ENCODE measurements at regions not wholly inside any gene's neighbourhood (a gene's known extent, or its start where the extent isn't known, plus 50 kb on each side); places are given as distances from the start of the nearest gene placed in this dataset.

DNA sequence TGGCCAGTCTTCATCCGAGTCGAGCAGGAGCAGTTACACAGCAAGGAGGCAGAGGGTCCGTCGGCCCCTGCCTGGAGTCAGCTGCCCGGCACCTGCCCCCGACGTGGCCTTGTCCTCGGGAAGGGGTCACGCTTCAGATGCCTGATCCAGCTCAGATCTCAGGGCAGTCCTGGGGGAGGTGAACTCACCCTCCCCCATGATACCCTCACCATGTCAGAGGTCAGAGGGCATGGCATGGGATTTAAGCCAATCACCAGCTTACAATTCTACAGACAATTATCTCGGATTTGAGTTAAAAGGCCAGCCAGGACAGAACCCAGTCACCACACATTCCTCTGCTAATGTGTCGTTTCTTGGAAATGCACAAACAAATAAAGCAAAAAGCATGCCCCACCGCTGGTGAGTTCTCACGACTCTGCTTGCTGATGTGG lies 211.3 kb downstream of the FOXL1 start:
- Histone ChIP-seq H3K4me3 (no peak overlapping the region), H3K27me3 (ENCODE audit: low read depth) (peaks cover 46% of the 10 kb centered on the region)

DNA sequence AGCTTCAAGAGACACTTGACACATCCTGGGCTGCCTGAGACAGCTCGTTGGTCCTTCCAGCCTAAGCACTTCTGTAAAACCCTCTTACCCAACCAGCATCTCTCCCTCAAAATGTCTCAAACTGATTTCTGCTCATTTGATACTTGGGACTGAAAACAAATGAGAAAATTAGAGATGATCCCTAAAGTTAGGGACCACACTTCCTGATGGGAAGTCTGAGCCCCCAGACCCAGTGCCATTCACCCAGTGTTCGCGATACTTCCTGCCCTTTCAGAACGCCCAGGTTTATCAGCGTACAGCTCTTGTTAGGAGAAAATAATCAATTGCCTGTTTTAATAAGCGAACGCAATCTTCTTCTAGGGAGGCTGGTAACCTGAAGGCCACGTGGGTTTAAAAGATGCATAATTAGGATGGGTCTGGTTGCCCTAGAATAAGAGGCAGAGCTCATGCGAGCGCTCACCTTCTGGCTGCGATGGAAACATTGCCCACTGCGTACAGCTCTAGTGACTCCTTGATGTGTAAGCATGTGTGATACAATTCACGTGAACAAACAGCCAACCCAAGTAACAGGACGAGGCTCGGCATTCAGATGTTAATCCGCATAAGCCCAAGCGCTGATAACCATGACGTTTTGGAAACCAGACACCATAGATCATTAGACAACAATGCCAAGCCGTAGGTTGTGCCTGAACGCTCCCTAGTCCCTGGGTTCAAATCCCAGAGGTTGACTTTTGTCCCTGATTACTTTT lies 213.1 kb downstream of the FOXL1 start:
- peaks cover 47% of the 10 kb centered on the region for H3K27me3 ChIP-seq (ENCODE audit: low read depth)
- intact Hi-C loops (cut with DNase I) = no loop called here

More for the DNA sequence above, 211.3 kb downstream of the FOXL1 start:
- H3K9me3 ChIP-seq = no peaks in the 10 kb centered on the region
- intact Hi-C loops (cut with DNase I) = no loop called here
- ATAC-seq = no peak
- no peak overlapping the region for H3K27ac ChIP-seq
- TF ChIP-seq, protein P1, sequence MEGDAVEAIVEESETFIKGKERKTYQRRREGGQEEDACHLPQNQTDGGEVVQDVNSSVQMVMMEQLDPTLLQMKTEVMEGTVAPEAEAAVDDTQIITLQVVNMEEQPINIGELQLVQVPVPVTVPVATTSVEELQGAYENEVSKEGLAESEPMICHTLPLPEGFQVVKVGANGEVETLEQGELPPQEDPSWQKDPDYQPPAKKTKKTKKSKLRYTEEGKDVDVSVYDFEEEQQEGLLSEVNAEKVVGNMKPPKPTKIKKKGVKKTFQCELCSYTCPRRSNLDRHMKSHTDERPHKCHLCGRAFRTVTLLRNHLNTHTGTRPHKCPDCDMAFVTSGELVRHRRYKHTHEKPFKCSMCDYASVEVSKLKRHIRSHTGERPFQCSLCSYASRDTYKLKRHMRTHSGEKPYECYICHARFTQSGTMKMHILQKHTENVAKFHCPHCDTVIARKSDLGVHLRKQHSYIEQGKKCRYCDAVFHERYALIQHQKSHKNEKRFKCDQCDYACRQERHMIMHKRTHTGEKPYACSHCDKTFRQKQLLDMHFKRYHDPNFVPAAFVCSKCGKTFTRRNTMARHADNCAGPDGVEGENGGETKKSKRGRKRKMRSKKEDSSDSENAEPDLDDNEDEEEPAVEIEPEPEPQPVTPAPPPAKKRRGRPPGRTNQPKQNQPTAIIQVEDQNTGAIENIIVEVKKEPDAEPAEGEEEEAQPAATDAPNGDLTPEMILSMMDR (IDR thresholded peaks at IDR 0.05) = no peak
- no peak for DNase-seq
- no peaks in the 10 kb centered on the region for H3K4me1 ChIP-seq
- no peaks in the 10 kb centered on the region for H3K36me3 ChIP-seq

DNA sequence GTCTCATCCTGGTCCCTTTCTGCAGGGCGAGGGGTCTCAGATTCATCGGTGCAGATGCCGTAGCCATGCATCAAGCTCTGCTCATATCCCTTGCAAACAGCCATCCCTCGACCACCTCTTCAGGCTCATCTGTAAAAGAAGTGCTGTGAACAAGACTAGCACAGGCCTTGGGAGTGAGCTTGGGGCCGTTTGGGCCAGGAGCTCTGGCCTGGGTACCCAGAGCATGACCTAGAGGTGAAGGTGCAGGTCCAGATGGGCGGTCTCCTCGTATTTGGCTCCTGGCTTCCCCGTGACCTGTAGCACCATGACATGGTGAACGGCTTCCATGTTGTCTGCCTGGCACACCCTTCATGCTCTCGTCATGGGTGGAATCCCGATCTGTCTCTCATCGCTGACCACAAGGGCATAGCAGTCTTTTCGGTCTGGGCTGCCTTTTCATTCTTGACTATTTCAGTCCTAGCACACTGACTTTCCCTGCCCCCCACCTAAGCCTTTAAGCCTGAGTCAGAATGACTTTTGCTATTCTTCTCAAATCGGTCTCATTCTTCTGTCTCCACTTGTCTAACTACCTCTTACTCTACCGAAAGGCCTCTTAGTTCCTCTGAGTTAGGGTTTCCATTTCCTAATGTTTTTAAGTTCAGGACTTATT lies 216.0 kb downstream of the FOXL1 start:
- Histone ChIP-seq H3K27me3 (ENCODE audit: low read depth) (peaks cover 55% of the 10 kb centered on the region), H3K4me1 (no peaks in the 10 kb centered on the region), H3K9me3 (no peaks in the 10 kb centered on the region), H3K36me3 (no peaks in the 10 kb centered on the region), H3K4me3 (no peak overlapping the region), H3K27ac (no peak overlapping the region)
- intact Hi-C loops (cut with DNase I) = no loop called here
- TF ChIP-seq, protein P1 (IDR thresholded peaks at IDR 0.05) = no peak
- ATAC-seq (no peak), DNase-seq (no peak)

More for the DNA sequence above, 213.1 kb downstream of the FOXL1 start:
- Histone ChIP-seq H3K4me1 (no peaks in the 10 kb centered on the region), H3K9me3 (no peaks in the 10 kb centered on the region), H3K27ac (no peak overlapping the region), H3K36me3 (no peaks in the 10 kb centered on the region), H3K4me3 (no peak overlapping the region)
- TF ChIP-seq, protein P1 (IDR thresholded peaks at IDR 0.05) = no peak
- DNase-seq (no peak), ATAC-seq (no peak)

DNA sequence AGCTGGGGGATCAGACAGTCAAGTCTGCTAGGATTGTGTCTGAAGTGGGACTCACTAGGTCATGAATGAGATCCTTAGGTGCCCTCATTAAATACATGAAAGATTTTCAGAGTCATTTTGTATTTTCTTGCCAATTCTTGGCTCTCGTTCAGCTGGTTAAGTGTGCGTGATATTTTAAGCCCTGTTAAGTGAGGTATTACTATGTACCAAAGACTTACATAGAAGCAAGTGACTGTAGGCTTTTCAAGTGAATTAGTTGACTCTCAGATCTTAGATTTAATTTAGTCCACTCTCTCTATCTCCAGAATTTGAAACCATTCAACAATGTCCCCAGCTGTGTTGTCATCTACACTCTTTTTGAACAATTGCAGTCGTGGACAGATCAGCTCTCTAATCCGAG lies 219.4 kb downstream of the FOXL1 start:
- TF ChIP-seq, protein P1 (IDR thresholded peaks at IDR 0.05) = no peak
- H3K27ac ChIP-seq = no peak overlapping the region
- ATAC-seq (no peak), DNase-seq (no peak)
- no peaks in the 10 kb centered on the region for H3K36me3 ChIP-seq
- H3K4me3 ChIP-seq = no peak overlapping the region
- intact Hi-C loops (cut with DNase I) = no loop called here
- no peaks in the 10 kb centered on the region for H3K9me3 ChIP-seq
- no peaks in the 10 kb centered on the region for H3K4me1 ChIP-seq
- H3K27me3 ChIP-seq (ENCODE audit: low read depth) = peaks cover 38% of the 10 kb centered on the region

DNA sequence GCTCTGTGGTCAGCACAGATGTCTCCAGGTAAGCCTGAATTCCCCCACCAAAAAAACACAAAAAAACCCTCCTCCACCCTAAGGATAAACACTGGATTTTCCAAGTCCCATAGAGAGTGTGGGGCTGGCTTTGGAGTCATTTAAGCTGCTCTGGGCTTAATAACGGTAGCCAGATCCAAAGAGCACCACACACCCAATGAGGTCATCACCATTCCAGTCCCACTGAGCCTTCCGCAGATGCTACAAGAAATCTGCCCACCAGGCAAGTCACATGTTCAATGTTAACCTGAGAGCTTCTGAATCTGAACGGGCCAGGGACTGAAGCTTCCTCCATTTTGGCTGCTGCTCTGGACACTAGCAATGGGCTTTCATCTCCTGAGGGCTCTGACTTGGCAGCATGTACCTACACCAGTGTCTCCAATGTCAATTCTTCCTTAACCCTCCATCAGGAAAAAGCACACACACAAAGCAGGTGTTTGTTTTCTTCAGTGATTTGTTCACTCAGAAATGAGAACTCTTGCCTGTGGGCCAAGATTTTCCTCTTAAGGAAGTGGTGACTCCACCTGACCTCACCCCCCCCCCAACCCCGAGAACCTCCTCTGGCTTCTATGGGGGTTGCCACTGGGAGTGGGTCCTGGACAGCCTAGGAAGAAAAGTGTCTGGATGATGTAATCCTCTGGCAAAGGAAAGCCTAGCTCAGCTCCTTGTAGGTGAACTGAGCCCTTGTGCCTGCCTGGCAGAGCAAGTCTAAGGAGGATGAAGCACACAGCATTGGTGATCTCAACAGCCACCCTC lies 220.1 kb downstream of the FOXL1 start:
- no peaks in the 10 kb centered on the region for H3K4me1 ChIP-seq
- H3K4me3 ChIP-seq = no peak overlapping the region
- no peaks in the 10 kb centered on the region for H3K36me3 ChIP-seq
- intact Hi-C loops (cut with DNase I) = no loop called here
- ATAC-seq (no peak), DNase-seq (no peak)
- no peaks in the 10 kb centered on the region for H3K9me3 ChIP-seq
- no peak overlapping the region for H3K27ac ChIP-seq
- H3K27me3 ChIP-seq (ENCODE audit: low read depth) = peaks cover 32% of the 10 kb centered on the region
- TF ChIP-seq, protein P1 (IDR thresholded peaks at IDR 0.05) = no peak
